ENCODE measurements at regions not wholly inside any gene's neighbourhood (a gene's known extent, or its start where the extent isn't known, plus 50 kb on each side); places are given as distances from the start of the nearest gene placed in this dataset.

DNA sequence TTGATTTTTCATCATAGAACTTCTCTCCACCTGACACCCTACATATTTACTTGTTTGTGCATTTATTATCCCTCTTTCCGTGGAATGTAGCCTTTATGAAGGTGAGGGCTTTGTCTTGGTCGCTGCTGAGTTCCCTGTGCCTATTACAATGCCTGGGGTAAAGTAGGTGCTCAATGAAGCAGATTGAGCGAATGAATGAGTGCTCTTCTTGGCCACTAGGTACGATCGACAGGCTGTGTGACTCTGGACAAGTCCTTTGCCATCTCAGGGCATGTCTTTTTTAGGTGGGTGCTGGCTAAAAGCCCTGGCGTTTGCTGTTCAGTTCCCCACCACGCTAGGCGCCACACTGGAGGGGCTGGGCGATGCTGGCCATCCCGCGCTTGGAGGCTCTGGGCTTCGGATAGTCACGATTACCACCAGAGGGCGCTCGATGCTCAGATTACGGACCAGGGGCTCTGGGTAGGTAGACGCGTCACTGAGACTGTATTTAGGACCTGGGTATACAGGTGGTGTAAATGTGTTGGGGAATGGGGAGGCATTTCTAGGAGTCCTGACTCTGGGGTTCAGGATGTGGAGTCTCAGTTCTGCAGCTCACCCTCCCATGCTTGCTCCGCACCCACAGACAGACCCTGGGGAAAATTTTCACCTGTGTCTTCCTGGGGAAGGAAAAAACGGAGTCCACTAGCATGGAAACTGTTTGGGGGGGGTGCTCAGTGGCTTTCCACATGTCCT is 71.0 kb upstream of the CSF3R start:
- Histone ChIP-seq H2BK15ac (ENCODE audit: low read length) (no peak overlapping the region), H2AK5ac (ENCODE audit: low read depth, low read length) (no peak overlapping the region), H3K18ac (ENCODE audit: extremely low read depth, low read length) (no peak overlapping the region), H3K23me2 (ENCODE audit: low read depth, low read length) (peaks cover 2% of the 10 kb centered on the region; the same call in 1 of the 2 replicates), H3K4me3 (ENCODE audit: extremely low read depth in 1 of 4, insufficient read depth in 2 of 4, low read depth in 3 of 4, low read length in 4 of 4) (no peak overlapping the region), H3K27me3 (replicated peaks in 1 of 4; ENCODE audit: control insufficient read depth in 3 of 4, extremely low read depth in 1 of 4, insufficient read depth in 3 of 4, low read length in 3 of 4) (peaks cover 0 to 5% (median 2%) of the 10 kb centered on the region in 4 experiments; a peak in 4 of 7 replicates), H3K27ac (ENCODE audit: low read depth, low read length) (no peak overlapping the region), H3K36me3 (ENCODE audit: control insufficient read depth in 2 of 4, insufficient read depth in 4 of 4, low read length in 3 of 4) (no peaks in the 10 kb centered on the region), H3K79me1 (ENCODE audit: low read depth, low read length) (no peaks in the 10 kb centered on the region), H2BK120ac (replicated peaks; ENCODE audit: low read depth, low read length) (no peak overlapping the region), H3K9ac (replicated peaks in 1 of 4; ENCODE audit: extremely low read depth in 1 of 4, low read depth in 3 of 4, low read length in 3 of 4) (no peak overlapping the region), H2BK12ac (ENCODE audit: low read depth, low read length) (no peak overlapping the region), H4K5ac (ENCODE audit: insufficient read length, low read depth, low read length) (no peak overlapping the region), H4K8ac (ENCODE audit: extremely low read depth, insufficient read depth, low read length) (no peak overlapping the region), H2BK20ac (ENCODE audit: low read length) (no peak overlapping the region), H3K56ac (replicated peaks; ENCODE audit: insufficient read length, low read depth, low read length) (no peak overlapping the region), H2BK5ac (ENCODE audit: low read depth, low read length) (no peak overlapping the region), H3K4me2 (ENCODE audit: insufficient read depth in 1 of 2, low read depth in 2 of 2, low read length in 2 of 2) (no peak overlapping the region), H3K9me3 (ENCODE audit: insufficient read depth in 2 of 2, low read depth in 1 of 2, low read length in 1 of 2) (no peaks in the 10 kb centered on the region), H3K23ac (ENCODE audit: insufficient read length) (no peak overlapping the region), H3K4me1 (replicated peaks in 1 of 4; ENCODE audit: control insufficient read depth in 3 of 4, insufficient read depth in 4 of 4, low read length in 3 of 4) (no peaks in the 10 kb centered on the region), H3K14ac (ENCODE audit: insufficient read length) (no peak overlapping the region), H3K79me2 (ENCODE audit: control insufficient read depth in 1 of 2, insufficient read depth in 2 of 2, low read length in 2 of 2) (no peaks in the 10 kb centered on the region), H4K91ac (replicated peaks; ENCODE audit: insufficient read length, low read length) (no peak overlapping the region), H3K4ac (replicated peaks; ENCODE audit: insufficient read length, low read depth, low read length) (no peak overlapping the region), H4K20me1 (replicated peaks in 1 of 2; ENCODE audit: control insufficient read depth in 1 of 2, insufficient read depth in 2 of 2, low read length in 2 of 2) (peaks cover 0 to 2% of the 10 kb centered on the region in 2 experiments), H2AFZ (ENCODE audit: low read length) (peak overlapping the region; percentile 59; the same call in 1 of the 2 replicates)
- POLR2A ChIA-PET (ENCODE audit: partially characterized antibody): no interaction called here
- CTCF ChIA-PET (ENCODE audit: partially characterized antibody): interaction anchor here (0.6 to 11.8 kb wide), 32 partner anchors 8 to 881 kb away, joined by 3 to 125 read pairs (median 3); no protein-coding TSS in a partner anchor
- peak; percentile 91 for FAIRE-seq
- peak; percentile 58 to 93 for DNase-seq (ENCODE audit: low read depth in 1 of 2, low spot score in 2 of 2)
- 26% methylated on average over 20 of the region's 20 CpGs; no CpG with 5 or more reads in 1 of the 2 experiments for WGBS, 2 experiments (ENCODE audit: extremely low coverage in 1 of 2, insufficient coverage in 1 of 2, insufficient read length in 1 of 2, insufficient replicate concordance in 2 of 2, low coverage in 1 of 2, low lambda C conversion rate in 2 of 2, missing lambda C conversion rate in 1 of 2)
- TF ChIP-seq, protein P1, sequence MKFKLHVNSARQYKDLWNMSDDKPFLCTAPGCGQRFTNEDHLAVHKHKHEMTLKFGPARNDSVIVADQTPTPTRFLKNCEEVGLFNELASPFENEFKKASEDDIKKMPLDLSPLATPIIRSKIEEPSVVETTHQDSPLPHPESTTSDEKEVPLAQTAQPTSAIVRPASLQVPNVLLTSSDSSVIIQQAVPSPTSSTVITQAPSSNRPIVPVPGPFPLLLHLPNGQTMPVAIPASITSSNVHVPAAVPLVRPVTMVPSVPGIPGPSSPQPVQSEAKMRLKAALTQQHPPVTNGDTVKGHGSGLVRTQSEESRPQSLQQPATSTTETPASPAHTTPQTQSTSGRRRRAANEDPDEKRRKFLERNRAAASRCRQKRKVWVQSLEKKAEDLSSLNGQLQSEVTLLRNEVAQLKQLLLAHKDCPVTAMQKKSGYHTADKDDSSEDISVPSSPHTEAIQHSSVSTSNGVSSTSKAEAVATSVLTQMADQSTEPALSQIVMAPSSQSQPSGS (IDR thresholded peaks at IDR 0.05; ENCODE audit: low read length): no peak
- TF ChIP-seq RFX5 (IDR thresholded peaks at IDR 0.05; ENCODE audit: borderline replicate concordance, low read depth, low read length): no peak
- peak; percentile 97 for TF ChIP-seq RAD21 (IDR thresholded peaks at IDR 0.05 in 1 of 2, conservative IDR thresholded peaks at IDR 0.05 in 1 of 2; ENCODE audit: low read depth in 2 of 2, low read length in 2 of 2)
- no peak for TF ChIP-seq KDM5A (IDR thresholded peaks at IDR 0.05; ENCODE audit: low read length)
- TF ChIP-seq CREB1 (IDR thresholded peaks at IDR 0.05): peak; percentile 57; the same call in 1 of the 2 replicates
- no peak for TF ChIP-seq SAP30 (IDR thresholded peaks at IDR 0.05; ENCODE audit: insufficient read depth, insufficient replicate concordance, low read length)
- TF ChIP-seq, protein P2, sequence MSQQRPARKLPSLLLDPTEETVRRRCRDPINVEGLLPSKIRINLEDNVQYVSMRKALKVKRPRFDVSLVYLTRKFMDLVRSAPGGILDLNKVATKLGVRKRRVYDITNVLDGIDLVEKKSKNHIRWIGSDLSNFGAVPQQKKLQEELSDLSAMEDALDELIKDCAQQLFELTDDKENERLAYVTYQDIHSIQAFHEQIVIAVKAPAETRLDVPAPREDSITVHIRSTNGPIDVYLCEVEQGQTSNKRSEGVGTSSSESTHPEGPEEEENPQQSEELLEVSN (IDR thresholded peaks at IDR 0.05): no peak

Measured in H1 (cell line).